ENCODE measurements at regions not wholly inside any gene's neighbourhood (a gene's known extent, or its start where the extent isn't known, plus 50 kb on each side); places are given as distances from the start of the nearest gene placed in this dataset.

GRCh38 chr2:204205538-204205937 is 269.0 kb downstream of the ICOS start:
- TF ChIP-seq EP300 (IDR thresholded peaks at IDR 0.05; ENCODE audit: low read depth) (no peak), POLR2AphosphoS5 (IDR thresholded peaks at IDR 0.05) (no peak)
- TF ChIP-seq, protein P1, sequence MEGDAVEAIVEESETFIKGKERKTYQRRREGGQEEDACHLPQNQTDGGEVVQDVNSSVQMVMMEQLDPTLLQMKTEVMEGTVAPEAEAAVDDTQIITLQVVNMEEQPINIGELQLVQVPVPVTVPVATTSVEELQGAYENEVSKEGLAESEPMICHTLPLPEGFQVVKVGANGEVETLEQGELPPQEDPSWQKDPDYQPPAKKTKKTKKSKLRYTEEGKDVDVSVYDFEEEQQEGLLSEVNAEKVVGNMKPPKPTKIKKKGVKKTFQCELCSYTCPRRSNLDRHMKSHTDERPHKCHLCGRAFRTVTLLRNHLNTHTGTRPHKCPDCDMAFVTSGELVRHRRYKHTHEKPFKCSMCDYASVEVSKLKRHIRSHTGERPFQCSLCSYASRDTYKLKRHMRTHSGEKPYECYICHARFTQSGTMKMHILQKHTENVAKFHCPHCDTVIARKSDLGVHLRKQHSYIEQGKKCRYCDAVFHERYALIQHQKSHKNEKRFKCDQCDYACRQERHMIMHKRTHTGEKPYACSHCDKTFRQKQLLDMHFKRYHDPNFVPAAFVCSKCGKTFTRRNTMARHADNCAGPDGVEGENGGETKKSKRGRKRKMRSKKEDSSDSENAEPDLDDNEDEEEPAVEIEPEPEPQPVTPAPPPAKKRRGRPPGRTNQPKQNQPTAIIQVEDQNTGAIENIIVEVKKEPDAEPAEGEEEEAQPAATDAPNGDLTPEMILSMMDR (IDR thresholded peaks at IDR 0.05) = no peak
